ENCODE measurements at regions not wholly inside any gene's neighbourhood (a gene's known extent, or its start where the extent isn't known, plus 50 kb on each side); places are given as distances from the start of the nearest gene placed in this dataset.
"Not testable (repeated sequence)": the region's sequence is repeated elsewhere in the genome, so short reads cannot be mapped to it uniquely, and the experiment has no call there.

- DNase-seq = no peak
These were observed 255.3 kb upstream of the GJE1 start for GRCh38 chr6:141877275-141877983.

GRCh38 chr6:141874930-141875602 is 257.7 kb upstream of the GJE1 start:
- DNase-seq = no peak

- DNase-seq = not testable (repeated sequence)
These were observed 263.2 kb upstream of the GJE1 start for GRCh38 chr6:141869509-141869908.

GRCh38 chr6:141867767-141868166 is 265.0 kb upstream of the GJE1 start:
- DNase-seq = no peak

- no peak for DNase-seq
These were observed 265.8 kb upstream of the GJE1 start for GRCh38 chr6:141866731-141867497.

GRCh38 chr6:141851063-141851462 is 281.7 kb upstream of the GJE1 start:
- DNase-seq = no peak

GRCh38 chr6:141848029-141848890 is 284.5 kb upstream of the GJE1 start:
- no peak for DNase-seq

- no peak for DNase-seq
These were observed 286.1 kb upstream of the GJE1 start for GRCh38 chr6:141846639-141847038.

- no peak for DNase-seq
These were observed 289.4 kb upstream of the GJE1 start for GRCh38 chr6:141843178-141843834.

GRCh38 chr6:141833001-141833655 is 299.6 kb upstream of the GJE1 start:
- no peak for DNase-seq

GRCh38 chr6:141830530-141830929 is 302.2 kb upstream of the GJE1 start:
- DNase-seq = no peak

GRCh38 chr6:141829566-141830360 is 303.0 kb upstream of the GJE1 start:
- DNase-seq = no peak

- no peak for DNase-seq
These were observed 308.4 kb upstream of the GJE1 start for GRCh38 chr6:141824350-141824749.

GRCh38 chr6:141815039-141815438 is 317.7 kb upstream of the GJE1 start:
- DNase-seq = not testable (repeated sequence)

- DNase-seq = no peak
These were observed 322.8 kb upstream of the GJE1 start for GRCh38 chr6:141809901-141810300.

GRCh38 chr6:141808662-141809061 is 324.1 kb upstream of the GJE1 start:
- DNase-seq = no peak

- not testable (repeated sequence) for DNase-seq
These were observed 331.8 kb upstream of the GJE1 start for GRCh38 chr6:141800973-141801372.

GRCh38 chr6:141790921-141791320 is 341.8 kb upstream of the GJE1 start:
- DNase-seq = no peak

GRCh38 chr6:141788096-141788495 is 344.6 kb upstream of the GJE1 start:
- no peak for DNase-seq

- DNase-seq = no peak
These were observed 349.1 kb upstream of the GJE1 start for GRCh38 chr6:141783585-141783984.

- DNase-seq = no peak
These were observed 352.4 kb upstream of the GJE1 start for GRCh38 chr6:141780296-141780695.
